ENCODE measurements at regions not wholly inside any gene's neighbourhood (a gene's known extent, or its start where the extent isn't known, plus 50 kb on each side); places are given as distances from the start of the nearest gene placed in this dataset.

DNA sequence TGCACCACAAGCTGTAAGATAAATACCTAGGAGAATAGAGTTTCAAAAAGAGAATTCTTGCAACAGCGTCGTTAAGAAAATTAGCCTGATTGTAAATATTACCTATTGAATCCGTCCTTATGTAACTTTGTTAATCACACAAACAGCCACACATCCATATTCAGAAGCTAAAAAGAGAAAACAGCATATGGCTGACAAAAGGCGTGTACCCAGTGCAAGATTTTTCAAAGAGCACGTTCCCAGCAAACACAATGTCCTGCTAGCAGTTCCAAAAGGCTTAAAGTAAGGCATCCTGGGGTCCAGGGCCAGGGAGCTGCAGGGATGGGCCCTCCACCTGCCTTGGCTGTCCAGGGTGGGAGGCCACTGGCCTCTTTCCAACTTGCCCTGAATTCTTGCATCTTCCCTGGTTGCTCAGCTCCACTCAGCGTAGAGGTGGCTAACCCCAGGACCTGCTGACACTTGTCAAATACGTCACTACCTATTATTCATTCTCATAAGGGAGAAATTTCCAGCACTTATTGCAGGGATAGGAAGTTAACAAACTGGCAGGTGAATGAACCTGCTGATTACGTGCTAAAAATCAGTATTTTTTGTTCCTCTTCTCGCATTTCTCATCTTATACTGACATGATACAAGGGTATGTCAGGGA is 102.1 kb upstream of the NEDD4L start:
- Histone ChIP-seq H3K18ac (ENCODE audit: insufficient read length, low read depth, low read length) (no peak overlapping the region), H4K8ac (replicated peaks; ENCODE audit: insufficient read length, low read depth, low read length) (no peak overlapping the region), H3K23ac (ENCODE audit: insufficient read length, low read depth, low read length) (no peak overlapping the region), H3K9me3 (ENCODE audit: control insufficient read depth, low read depth, low read length) (no peaks in the 10 kb centered on the region), H3K9ac (ENCODE audit: extremely low read depth, insufficient read length, low read length) (no peak overlapping the region), H3K79me1 (ENCODE audit: insufficient read depth, low read depth, low read length, poor library complexity, severe bottlenecking) (no peaks in the 10 kb centered on the region), H3K56ac (ENCODE audit: insufficient read length, low read depth, low read length) (no peak overlapping the region), H4K91ac (ENCODE audit: insufficient read length, low read depth, low read length) (no peak overlapping the region), H2AFZ (ENCODE audit: low read length) (no peak overlapping the region), H2BK12ac (ENCODE audit: insufficient read length, low read depth, low read length) (no peak overlapping the region), H3K4me1 (ENCODE audit: insufficient read depth, low read length) (no peaks in the 10 kb centered on the region), H3K4ac (ENCODE audit: low read depth, low read length) (no peak overlapping the region), H3K27ac (ENCODE audit: insufficient read length, low read depth, low read length) (no peak overlapping the region), H3K79me2 (ENCODE audit: insufficient read depth, low read length) (no peaks in the 10 kb centered on the region), H2BK5ac (ENCODE audit: insufficient read length, low read length) (no peak overlapping the region), H4K5ac (ENCODE audit: insufficient read length, low read depth, low read length) (no peak overlapping the region), H3K23me2 (ENCODE audit: insufficient read length, low read depth, low read length, poor library complexity, severe bottlenecking) (no peaks in the 10 kb centered on the region), H4K20me1 (ENCODE audit: control insufficient read depth, insufficient read depth, insufficient read length) (no peaks in the 10 kb centered on the region), H3K14ac (ENCODE audit: insufficient read depth, low read length) (no peak overlapping the region), H2BK15ac (ENCODE audit: low read depth, low read length) (no peak overlapping the region), H3K4me2 (ENCODE audit: insufficient read depth, insufficient read length, low read length) (no peak overlapping the region), H2BK120ac (ENCODE audit: low read depth, low read length, poor library complexity, severe bottlenecking) (no peak overlapping the region), H3T11ph (ENCODE audit: low read length) (no peak overlapping the region), H3K27me3 (ENCODE audit: insufficient read depth, low read length) (no peaks in the 10 kb centered on the region), H2AK5ac (ENCODE audit: insufficient read length, low read length) (no peak overlapping the region), H2BK20ac (ENCODE audit: low read depth, low read length, poor library complexity, severe bottlenecking) (no peak overlapping the region)
- peaks cover 20 to 25% of the 10 kb centered on the region in 2 experiments for H3K4me1 Mint-ChIP-seq
- WGBS (ENCODE audit: extremely low coverage, insufficient read length, low lambda C conversion rate), result no CpG with 5 or more reads among the region's 9 CpGs
- no peaks in the 10 kb centered on the region for H3K36me3 Mint-ChIP-seq (ENCODE audit: insufficient read depth in 1 of 3, low read depth in 3 of 3)
- H3K9me3 Mint-ChIP-seq, result no peaks in the 10 kb centered on the region
- no peak for DNase-seq
- H3K4me3 Mint-ChIP-seq, result no peak overlapping the region
- no peak overlapping the region for H3K27ac Mint-ChIP-seq
- peaks cover 3% of the 10 kb centered on the region for H3K27me3 Mint-ChIP-seq (ENCODE audit: low read depth)
- TF ChIP-seq CTCF (conservative IDR thresholded peaks at IDR 0.05), result no peak

All from H9 (cell line).